ENCODE measurements at regions not wholly inside any gene's neighbourhood (a gene's known extent, or its start where the extent isn't known, plus 50 kb on each side); places are given as distances from the start of the nearest gene placed in this dataset.

- Histone ChIP-seq H3K4me2 (replicated peaks; ENCODE audit: extremely low read depth, low read length, poor library complexity, severe bottlenecking) (no peak overlapping the region), H3K4me3 (replicated peaks in 1 of 3; ENCODE audit: low read depth in 2 of 3, low read length in 3 of 3) (no peak overlapping the region), H3K27me3 (ENCODE audit: control insufficient read depth in 2 of 2, insufficient read depth in 2 of 2, low read length in 2 of 2) (no peaks in the 10 kb centered on the region), H3K9ac (ENCODE audit: insufficient read depth, low read length, poor library complexity, severe bottlenecking) (no peak overlapping the region), H3K9me3 (replicated peaks in 1 of 2; ENCODE audit: control insufficient read depth in 1 of 2, insufficient read depth in 1 of 2, low read length in 2 of 2) (peaks cover 0 to 13% of the 10 kb centered on the region in 2 donors), H3K27ac (ENCODE audit: low read depth in 1 of 2, low read length in 2 of 2) (no peak overlapping the region), H3K79me2 (ENCODE audit: insufficient read depth, low read length) (no peaks in the 10 kb centered on the region), H2AFZ (ENCODE audit: insufficient read depth, low read depth, low read length, poor library complexity, severe bottlenecking) (no peak overlapping the region), H3K36me3 (replicated peaks in 1 of 2; ENCODE audit: control insufficient read depth in 1 of 2, insufficient read depth in 2 of 2, low read length in 2 of 2) (no peaks in the 10 kb centered on the region), H4K20me1 (ENCODE audit: insufficient read depth, low read length) (no peaks in the 10 kb centered on the region), H3K4me1 (ENCODE audit: control insufficient read depth in 1 of 2, insufficient read depth in 2 of 2, low read length in 2 of 2) (no peaks in the 10 kb centered on the region)
- DNase-seq = no peak
- Mint-ChIP-seq H3K27ac (no peak overlapping the region), H3K4me3 (no peak overlapping the region), H3K9me3 (peaks cover 2 to 10% (median 5%) of the 10 kb centered on the region in 7 donors), H3K27me3 (ENCODE audit: low read depth in 3 of 3) (peaks cover 0 to 2% (median 0%) of the 10 kb centered on the region in 3 donors), H3K4me1 (no peaks in the 10 kb centered on the region), H3K36me3 (no peaks in the 10 kb centered on the region)
- intact Hi-C loops (cut with micrococcal nuclease) = no loop called here
- no CpG with 5 or more reads among the region's 1 CpG for WGBS (ENCODE audit: insufficient coverage)
- no peak for TF ChIP-seq CTCF (IDR thresholded peaks at IDR 0.05)
Measured at GRCh38 chr4:181181331-181181730, 1061.9 kb upstream of the TENM3 start.

GRCh38 chr4:181189751-181190150 lies 1053.5 kb upstream of the TENM3 start:
- H3K27ac ChIP-seq (ENCODE audit: low read depth in 1 of 2, low read length in 2 of 2) = no peak overlapping the region

More at GRCh38 chr4:181189751-181190150, 1053.5 kb upstream of the TENM3 start:
- Mint-ChIP-seq H3K27me3 (ENCODE audit: low read depth in 3 of 3) (no peaks in the 10 kb centered on the region), H3K27ac (no peak overlapping the region), H3K36me3 (no peaks in the 10 kb centered on the region), H3K4me3 (no peak overlapping the region), H3K4me1 (no peaks in the 10 kb centered on the region), H3K9me3 (peaks cover under 1 to 10% (median 2%) of the 10 kb centered on the region in 7 donors)
- DNase-seq = no peak
- H3K9me3 ChIP-seq (replicated peaks in 1 of 2; ENCODE audit: control insufficient read depth in 1 of 2, insufficient read depth in 1 of 2, low read length in 2 of 2) = peaks cover 0 to 8% of the 10 kb centered on the region in 2 donors
- no peak overlapping the region for H3K9ac ChIP-seq (ENCODE audit: insufficient read depth, low read length, poor library complexity, severe bottlenecking)
- TF ChIP-seq CTCF (IDR thresholded peaks at IDR 0.05) = no peak
- H2AFZ ChIP-seq (ENCODE audit: insufficient read depth, low read depth, low read length, poor library complexity, severe bottlenecking) = no peak overlapping the region
- H3K27me3 ChIP-seq (ENCODE audit: control insufficient read depth in 2 of 2, insufficient read depth in 2 of 2, low read length in 2 of 2) = no peaks in the 10 kb centered on the region
- no peaks in the 10 kb centered on the region for H3K4me1 ChIP-seq (ENCODE audit: control insufficient read depth in 1 of 2, insufficient read depth in 2 of 2, low read length in 2 of 2)
- intact Hi-C loops (cut with micrococcal nuclease) = no loop called here
- no peaks in the 10 kb centered on the region for H4K20me1 ChIP-seq (ENCODE audit: insufficient read depth, low read length)
- H3K4me3 ChIP-seq (replicated peaks in 1 of 3; ENCODE audit: low read depth in 2 of 3, low read length in 3 of 3) = no peak overlapping the region
- WGBS (ENCODE audit: insufficient coverage) = 93% methylated on average over 2 of the region's 7 CpGs
- no peaks in the 10 kb centered on the region for H3K36me3 ChIP-seq (replicated peaks in 1 of 2; ENCODE audit: control insufficient read depth in 1 of 2, insufficient read depth in 2 of 2, low read length in 2 of 2)
- no peak overlapping the region for H3K4me2 ChIP-seq (replicated peaks; ENCODE audit: extremely low read depth, low read length, poor library complexity, severe bottlenecking)
- H3K79me2 ChIP-seq (ENCODE audit: insufficient read depth, low read length) = no peaks in the 10 kb centered on the region

Data from CD14-positive monocyte (primary cell).